ENCODE measurements at regions not wholly inside any gene's neighbourhood (a gene's known extent, or its start where the extent isn't known, plus 50 kb on each side); places are given as distances from the start of the nearest gene placed in this dataset.

DNA sequence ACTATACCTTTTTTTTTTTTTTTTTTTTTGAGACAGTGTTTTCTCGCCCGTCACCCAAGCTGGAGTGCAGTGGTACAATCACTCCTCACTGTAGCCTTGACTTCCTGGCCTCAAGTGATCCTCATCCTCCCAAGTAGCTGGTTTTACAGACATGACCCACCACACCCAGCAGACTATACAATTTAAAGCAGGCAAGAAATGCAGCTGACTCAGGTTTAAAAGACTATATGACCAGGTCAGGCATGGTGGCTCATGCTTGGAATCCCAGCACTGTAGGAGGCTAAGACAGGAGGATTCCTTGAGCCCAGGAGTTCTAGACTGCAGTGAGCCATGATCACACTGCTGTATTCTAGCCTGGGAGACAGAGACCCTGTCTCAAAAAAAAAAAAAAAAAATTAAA, 89.5 kb upstream of the AUTS2 start:
- Mint-ChIP-seq H3K9me3 (no peaks in the 10 kb centered on the region), H3K27ac (ENCODE audit: unreplicated experiment) (no peak overlapping the region), H3K4me3 (no peak overlapping the region), H3K27me3 (ENCODE audit: low read depth) (peaks cover 14% of the 10 kb centered on the region), H3K4me1 (peaks cover 3% of the 10 kb centered on the region), H3K36me3 (ENCODE audit: low read depth) (no peaks in the 10 kb centered on the region)
- no peak for DNase-seq (ENCODE audit: low read depth, low spot score)
- TF ChIP-seq, protein P1, sequence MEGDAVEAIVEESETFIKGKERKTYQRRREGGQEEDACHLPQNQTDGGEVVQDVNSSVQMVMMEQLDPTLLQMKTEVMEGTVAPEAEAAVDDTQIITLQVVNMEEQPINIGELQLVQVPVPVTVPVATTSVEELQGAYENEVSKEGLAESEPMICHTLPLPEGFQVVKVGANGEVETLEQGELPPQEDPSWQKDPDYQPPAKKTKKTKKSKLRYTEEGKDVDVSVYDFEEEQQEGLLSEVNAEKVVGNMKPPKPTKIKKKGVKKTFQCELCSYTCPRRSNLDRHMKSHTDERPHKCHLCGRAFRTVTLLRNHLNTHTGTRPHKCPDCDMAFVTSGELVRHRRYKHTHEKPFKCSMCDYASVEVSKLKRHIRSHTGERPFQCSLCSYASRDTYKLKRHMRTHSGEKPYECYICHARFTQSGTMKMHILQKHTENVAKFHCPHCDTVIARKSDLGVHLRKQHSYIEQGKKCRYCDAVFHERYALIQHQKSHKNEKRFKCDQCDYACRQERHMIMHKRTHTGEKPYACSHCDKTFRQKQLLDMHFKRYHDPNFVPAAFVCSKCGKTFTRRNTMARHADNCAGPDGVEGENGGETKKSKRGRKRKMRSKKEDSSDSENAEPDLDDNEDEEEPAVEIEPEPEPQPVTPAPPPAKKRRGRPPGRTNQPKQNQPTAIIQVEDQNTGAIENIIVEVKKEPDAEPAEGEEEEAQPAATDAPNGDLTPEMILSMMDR (conservative IDR thresholded peaks at IDR 0.05), result no peak

DNA sequence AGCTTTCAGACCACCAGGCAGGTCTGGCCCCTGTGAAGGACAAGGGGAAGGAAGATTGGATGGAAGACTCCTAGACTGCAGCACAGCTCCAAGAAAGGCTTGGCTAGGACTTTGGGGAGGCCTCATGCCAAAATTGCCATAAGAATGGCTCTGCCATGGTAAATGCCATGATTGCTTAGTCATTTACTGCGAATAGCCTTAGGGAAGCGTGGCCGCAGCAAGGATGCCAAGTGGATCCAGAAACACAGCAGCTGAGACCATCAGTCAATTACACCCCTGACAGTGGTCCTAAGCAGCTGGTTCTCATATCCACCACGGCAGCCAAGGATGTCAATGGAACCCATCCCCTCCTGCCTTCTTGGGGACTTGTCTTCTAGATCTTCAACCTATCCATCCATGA, 88.2 kb upstream of the AUTS2 start:
- TF ChIP-seq, protein P1 (conservative IDR thresholded peaks at IDR 0.05), result no peak
- H3K9me3 Mint-ChIP-seq, result no peaks in the 10 kb centered on the region
- no peak for DNase-seq (ENCODE audit: low read depth, low spot score)
- H3K27ac Mint-ChIP-seq (ENCODE audit: unreplicated experiment), result no peak overlapping the region
- H3K4me3 Mint-ChIP-seq, result no peak overlapping the region
- H3K4me1 Mint-ChIP-seq, result no peaks in the 10 kb centered on the region
- peaks cover 20% of the 10 kb centered on the region for H3K27me3 Mint-ChIP-seq (ENCODE audit: low read depth)
- no peaks in the 10 kb centered on the region for H3K36me3 Mint-ChIP-seq (ENCODE audit: low read depth)

DNA sequence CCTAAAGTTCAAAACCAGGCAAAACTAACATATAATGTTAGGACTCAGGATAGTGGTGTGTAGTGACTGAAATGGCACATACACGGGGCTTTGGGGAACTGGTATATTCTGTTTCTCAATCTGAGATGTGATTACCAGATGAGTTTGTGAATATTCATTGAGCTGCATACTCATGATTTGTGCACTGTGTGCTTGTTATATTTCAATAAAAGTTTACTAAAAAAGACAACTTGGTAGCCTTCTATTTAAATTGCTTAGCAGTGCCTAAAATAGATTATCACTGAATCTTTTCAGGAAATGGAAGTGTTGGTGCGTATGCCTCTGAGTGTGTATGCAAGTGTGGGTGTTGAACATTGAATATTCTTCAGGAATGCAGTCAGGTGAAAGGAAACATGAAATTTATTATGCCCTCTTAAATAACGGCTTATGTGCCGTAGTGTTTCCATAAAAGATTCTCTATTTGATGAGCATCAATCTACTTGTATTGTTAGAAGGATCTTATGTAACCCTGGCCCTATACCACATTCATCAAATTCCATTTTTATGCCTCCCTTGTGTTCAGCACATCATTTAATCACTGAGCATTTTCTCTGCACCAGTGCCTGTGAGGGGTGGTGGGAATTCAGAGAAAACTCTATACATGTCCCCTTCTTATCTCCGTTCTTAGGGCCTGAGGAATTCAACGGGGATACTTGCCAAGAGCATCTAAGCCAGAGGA, 82.6 kb upstream of the AUTS2 start:
- H3K4me1 Mint-ChIP-seq, result peaks cover 19% of the 10 kb centered on the region

DNA sequence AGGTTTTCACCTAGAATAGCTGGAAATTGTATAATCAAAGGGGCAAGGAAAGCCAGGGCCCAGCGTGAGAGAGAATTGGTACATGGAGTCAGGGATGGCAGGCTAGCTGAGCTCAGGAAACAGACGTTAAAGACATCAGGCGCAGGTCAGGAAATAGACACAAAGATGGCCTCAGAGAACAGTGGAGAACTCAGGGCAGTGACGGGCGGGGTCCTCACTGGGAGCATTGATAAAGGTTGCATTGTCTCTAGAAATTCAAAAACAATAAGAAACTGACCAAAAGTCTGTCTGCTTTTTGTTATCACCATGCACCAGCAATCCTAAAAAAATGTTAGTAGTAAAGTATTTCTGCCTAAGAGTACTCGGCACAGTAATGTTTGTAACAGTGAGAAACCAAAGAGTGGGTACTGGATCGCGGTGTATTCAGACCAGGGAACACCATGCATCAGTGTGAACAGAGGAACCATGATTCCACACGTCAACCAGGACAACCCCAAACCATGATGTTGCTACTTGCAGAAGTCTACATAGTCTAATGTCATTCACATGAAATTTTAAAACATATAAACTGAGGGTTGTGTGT, 81.9 kb upstream of the AUTS2 start:
- no peak overlapping the region for H3K27ac Mint-ChIP-seq (ENCODE audit: unreplicated experiment)
- no peaks in the 10 kb centered on the region for H3K36me3 Mint-ChIP-seq (ENCODE audit: low read depth)
- no peak overlapping the region for H3K4me3 Mint-ChIP-seq
- no peaks in the 10 kb centered on the region for H3K9me3 Mint-ChIP-seq
- DNase-seq (ENCODE audit: low read depth, low spot score), result no peak
- TF ChIP-seq, protein P1 (conservative IDR thresholded peaks at IDR 0.05), result no peak
- peaks cover 19% of the 10 kb centered on the region for H3K4me1 Mint-ChIP-seq
- H3K27me3 Mint-ChIP-seq (ENCODE audit: low read depth), result peaks cover 78% of the 10 kb centered on the region

More for the DNA sequence above, 82.6 kb upstream of the AUTS2 start:
- Mint-ChIP-seq H3K4me3 (no peak overlapping the region), H3K36me3 (ENCODE audit: low read depth) (no peaks in the 10 kb centered on the region), H3K27me3 (ENCODE audit: low read depth) (peaks cover 75% of the 10 kb centered on the region), H3K27ac (ENCODE audit: unreplicated experiment) (no peak overlapping the region), H3K9me3 (no peaks in the 10 kb centered on the region)
- no peak for DNase-seq (ENCODE audit: low read depth, low spot score)
- TF ChIP-seq, protein P1 (conservative IDR thresholded peaks at IDR 0.05), result no peak

DNA sequence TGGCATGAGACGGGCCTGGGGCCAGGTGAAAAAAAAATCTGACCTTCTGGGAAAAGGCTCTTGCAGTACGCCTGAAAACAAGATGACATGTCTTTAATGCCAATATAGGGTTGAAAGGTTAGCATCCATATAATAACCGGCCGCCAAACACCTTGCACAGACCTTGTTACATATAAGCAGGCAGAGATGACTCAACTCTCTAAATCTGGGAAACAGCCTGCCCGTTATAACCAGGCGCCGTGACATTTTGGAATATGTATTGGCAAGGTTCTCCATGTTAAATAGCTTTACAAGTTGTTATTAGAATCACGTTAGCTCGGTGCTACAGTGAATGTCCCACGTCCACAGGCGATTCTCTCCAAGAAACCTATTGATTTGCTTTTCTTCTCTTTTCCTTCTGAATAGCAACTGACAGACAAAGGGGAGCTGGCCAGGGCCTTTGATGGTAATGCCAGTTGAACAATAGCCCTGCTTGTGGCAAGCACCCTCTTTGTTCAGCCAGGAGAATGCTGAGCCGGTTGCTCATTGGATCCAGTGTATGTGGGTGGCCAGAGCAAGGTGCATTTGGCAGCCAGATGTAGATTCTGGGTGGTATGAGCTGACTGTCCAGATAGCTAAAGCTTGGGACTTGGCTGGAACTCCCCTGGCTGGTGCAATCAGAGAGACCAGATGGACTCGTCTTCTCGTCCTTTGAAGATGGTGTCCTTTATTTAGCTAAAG, 80.1 kb upstream of the AUTS2 start:
- no peaks in the 10 kb centered on the region for H3K9me3 Mint-ChIP-seq
- H3K36me3 Mint-ChIP-seq (ENCODE audit: low read depth), result no peaks in the 10 kb centered on the region
- H3K4me3 Mint-ChIP-seq, result no peak overlapping the region
- peaks cover 87% of the 10 kb centered on the region for H3K27me3 Mint-ChIP-seq (ENCODE audit: low read depth)
- peaks cover 19% of the 10 kb centered on the region for H3K4me1 Mint-ChIP-seq
- peak; percentile 20 for DNase-seq (ENCODE audit: low read depth, low spot score)
- TF ChIP-seq, protein P1 (conservative IDR thresholded peaks at IDR 0.05), result no peak
- H3K27ac Mint-ChIP-seq (ENCODE audit: unreplicated experiment), result peak overlapping the region; percentile 3
